ENCODE measurements at regions not wholly inside any gene's neighbourhood (a gene's known extent, or its start where the extent isn't known, plus 50 kb on each side); places are given as distances from the start of the nearest gene placed in this dataset.

- no peak overlapping the region for H3K27ac Mint-ChIP-seq (ENCODE audit: unreplicated experiment)
- CTCF ChIA-PET: no interaction called here
- no peaks in the 10 kb centered on the region for H3K9me3 Mint-ChIP-seq (ENCODE audit: low read depth, unreplicated experiment)
- no TSS peak for BruUV-seq (replicated peaks)
- TF ChIP-seq, protein P1, sequence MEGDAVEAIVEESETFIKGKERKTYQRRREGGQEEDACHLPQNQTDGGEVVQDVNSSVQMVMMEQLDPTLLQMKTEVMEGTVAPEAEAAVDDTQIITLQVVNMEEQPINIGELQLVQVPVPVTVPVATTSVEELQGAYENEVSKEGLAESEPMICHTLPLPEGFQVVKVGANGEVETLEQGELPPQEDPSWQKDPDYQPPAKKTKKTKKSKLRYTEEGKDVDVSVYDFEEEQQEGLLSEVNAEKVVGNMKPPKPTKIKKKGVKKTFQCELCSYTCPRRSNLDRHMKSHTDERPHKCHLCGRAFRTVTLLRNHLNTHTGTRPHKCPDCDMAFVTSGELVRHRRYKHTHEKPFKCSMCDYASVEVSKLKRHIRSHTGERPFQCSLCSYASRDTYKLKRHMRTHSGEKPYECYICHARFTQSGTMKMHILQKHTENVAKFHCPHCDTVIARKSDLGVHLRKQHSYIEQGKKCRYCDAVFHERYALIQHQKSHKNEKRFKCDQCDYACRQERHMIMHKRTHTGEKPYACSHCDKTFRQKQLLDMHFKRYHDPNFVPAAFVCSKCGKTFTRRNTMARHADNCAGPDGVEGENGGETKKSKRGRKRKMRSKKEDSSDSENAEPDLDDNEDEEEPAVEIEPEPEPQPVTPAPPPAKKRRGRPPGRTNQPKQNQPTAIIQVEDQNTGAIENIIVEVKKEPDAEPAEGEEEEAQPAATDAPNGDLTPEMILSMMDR (IDR thresholded peaks at IDR 0.05; ENCODE audit: unreplicated experiment): no peak
- no peak for DNase-seq
- intact Hi-C loops (cut with micrococcal nuclease; ENCODE audit: unreplicated experiment): no loop called here
- H3K4me3 Mint-ChIP-seq (ENCODE audit: low read depth, unreplicated experiment): no peak overlapping the region
- no peaks in the 10 kb centered on the region for H3K4me1 Mint-ChIP-seq (ENCODE audit: low read depth, unreplicated experiment)
- H3K36me3 Mint-ChIP-seq (ENCODE audit: insufficient read depth, unreplicated experiment): no peaks in the 10 kb centered on the region
- no peaks in the 10 kb centered on the region for H3K27me3 Mint-ChIP-seq (ENCODE audit: unreplicated experiment)
These were observed 137.7 kb downstream of the LEPR start for GRCh38 chr1:65558215-65558614.

GRCh38 chr1:65564493-65564892, 144.0 kb downstream of the LEPR start:
- Mint-ChIP-seq H3K4me1 (ENCODE audit: low read depth, unreplicated experiment) (no peaks in the 10 kb centered on the region), H3K27ac (ENCODE audit: unreplicated experiment) (no peak overlapping the region), H3K27me3 (ENCODE audit: unreplicated experiment) (no peaks in the 10 kb centered on the region), H3K9me3 (ENCODE audit: low read depth, unreplicated experiment) (no peaks in the 10 kb centered on the region), H3K4me3 (ENCODE audit: low read depth, unreplicated experiment) (no peak overlapping the region), H3K36me3 (ENCODE audit: insufficient read depth, unreplicated experiment) (no peaks in the 10 kb centered on the region)
- intact Hi-C loops (cut with micrococcal nuclease; ENCODE audit: unreplicated experiment): no loop called here
- BruUV-seq (replicated peaks): no TSS peak
- TF ChIP-seq, protein P1 (IDR thresholded peaks at IDR 0.05; ENCODE audit: unreplicated experiment): no peak
- CTCF ChIA-PET: no interaction called here
- DNase-seq: no peak

DNA sequence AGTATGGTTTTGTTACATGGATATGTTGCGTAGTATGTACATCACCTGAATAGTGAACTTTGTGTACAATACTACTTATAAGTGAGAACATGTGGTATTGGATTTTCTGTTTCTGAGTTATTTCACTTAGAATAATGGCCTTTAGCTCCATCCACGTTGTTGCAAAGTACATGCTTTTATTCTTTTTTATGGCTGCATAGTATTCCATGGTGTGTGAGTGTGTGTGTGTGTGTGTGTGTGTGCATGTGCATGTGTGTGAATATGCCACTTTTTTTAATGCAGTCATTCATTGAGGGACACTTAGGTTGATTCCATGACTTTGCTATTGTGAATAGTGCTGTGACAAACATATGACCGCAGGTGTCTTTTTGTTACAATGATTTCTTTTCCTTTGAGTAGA, 147.8 kb downstream of the LEPR start:
- Mint-ChIP-seq H3K4me1 (ENCODE audit: low read depth, unreplicated experiment) (no peaks in the 10 kb centered on the region), H3K9me3 (ENCODE audit: low read depth, unreplicated experiment) (no peaks in the 10 kb centered on the region), H3K36me3 (ENCODE audit: insufficient read depth, unreplicated experiment) (no peaks in the 10 kb centered on the region), H3K4me3 (ENCODE audit: low read depth, unreplicated experiment) (no peak overlapping the region), H3K27me3 (ENCODE audit: unreplicated experiment) (no peaks in the 10 kb centered on the region), H3K27ac (ENCODE audit: unreplicated experiment) (no peak overlapping the region)
- intact Hi-C loops (cut with micrococcal nuclease; ENCODE audit: unreplicated experiment): no loop called here
- CTCF ChIA-PET: no interaction called here
- DNase-seq: no peak
- no TSS peak for BruUV-seq (replicated peaks)
- TF ChIP-seq, protein P1 (IDR thresholded peaks at IDR 0.05; ENCODE audit: unreplicated experiment): no peak

DNA sequence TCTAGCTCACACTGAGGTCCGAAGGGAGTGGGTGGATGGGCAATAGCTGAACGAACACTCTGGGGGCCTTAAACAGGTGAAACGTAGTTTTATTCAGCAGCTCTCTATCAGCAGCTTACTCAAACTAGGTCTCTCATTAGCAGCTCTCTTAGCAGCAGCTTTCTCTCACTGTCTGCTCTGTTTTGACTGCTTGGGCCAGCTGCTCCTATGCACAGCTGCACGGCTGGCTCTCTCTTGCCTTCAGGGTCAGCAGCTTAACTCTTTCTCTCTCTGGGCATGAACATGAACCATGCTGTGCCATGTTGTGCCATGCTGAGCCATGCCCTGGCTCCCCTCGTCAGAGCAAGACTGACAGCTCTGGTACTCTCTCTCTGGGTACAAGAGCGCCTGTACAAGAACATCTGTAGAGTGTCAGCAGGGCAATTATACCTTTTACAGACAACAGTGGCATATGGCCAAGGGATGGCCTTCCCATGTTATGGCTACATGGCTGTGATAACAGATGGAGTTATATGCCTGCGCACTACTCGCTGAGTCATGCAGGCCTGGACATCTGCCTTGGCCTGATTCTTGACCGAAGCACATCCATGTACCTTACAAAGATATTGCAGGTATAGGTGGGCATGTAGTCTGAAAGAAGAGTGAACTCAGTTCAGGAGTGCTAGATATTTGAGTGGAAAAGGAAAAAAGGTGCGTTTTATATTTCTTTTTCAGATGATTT, 152.4 kb downstream of the LEPR start:
- Mint-ChIP-seq H3K4me1 (ENCODE audit: low read depth, unreplicated experiment) (no peaks in the 10 kb centered on the region), H3K4me3 (ENCODE audit: low read depth, unreplicated experiment) (no peak overlapping the region), H3K27ac (ENCODE audit: unreplicated experiment) (no peak overlapping the region), H3K9me3 (ENCODE audit: low read depth, unreplicated experiment) (no peaks in the 10 kb centered on the region), H3K36me3 (ENCODE audit: insufficient read depth, unreplicated experiment) (no peaks in the 10 kb centered on the region), H3K27me3 (ENCODE audit: unreplicated experiment) (no peaks in the 10 kb centered on the region)
- intact Hi-C loops (cut with micrococcal nuclease; ENCODE audit: unreplicated experiment): no loop called here
- no peak for DNase-seq
- TF ChIP-seq, protein P1 (IDR thresholded peaks at IDR 0.05; ENCODE audit: unreplicated experiment): no peak
- CTCF ChIA-PET: no interaction called here
- BruUV-seq (replicated peaks): no TSS peak
